Keratinocyte (primary cell): ENCODE measurements at regions not wholly inside any gene's neighbourhood (a gene's known extent, or its start where the extent isn't known, plus 50 kb on each side); places are given as distances from the start of the nearest gene placed in this dataset.
A peak's percentile ranks its signal among the peaks of the same experiment; 100 is the strongest.

Source experiments
- DNase-seq: peaks from one replicate; pipeline ENCODE4 v3.0.0-alpha.2; 2011; ENCODE audit warnings: low read depth, missing footprints, low spot score
- FAIRE-seq: peaks from 2 replicates; lab custom pipeline; 2011; peaks lifted over from hg19 to GRCh38; lab: Jason Lieb, UNC
- H2AFZ ChIP-seq: 2 replicates; pipeline ENCODE4 v1.6.0; 2012; ENCODE audit warnings: low read length, control low read depth, inconsistent platforms; ENCODE audit not compliant: control insufficient read depth
- H3K27ac ChIP-seq: 2 replicates; pipeline ENCODE4 v1.5.1; 2011; ENCODE audit warnings: low read length; ENCODE audit not compliant: control insufficient read depth, insufficient read depth
- H3K27me3 ChIP-seq: 3 replicates; pipeline ENCODE4 v1.6.0; 2011; ENCODE audit warnings: low read length; ENCODE audit not compliant: control insufficient read depth, insufficient read depth; ENCODE audit errors: extremely low read depth
- H3K36me3 ChIP-seq, 2 experiments: 2 replicates in 1 of 2; 3 replicates in 1 of 2; pipeline ENCODE4 v1.5.1; 2011; ENCODE audit warnings: low read length in 2 of 2, mild to moderate bottlenecking in 1 of 2; ENCODE audit not compliant: control insufficient read depth in 2 of 2, insufficient read depth in 2 of 2; ENCODE audit errors: extremely low read depth in 1 of 2
- H3K4me1 ChIP-seq: 3 replicates; pipeline ENCODE4 v1.5.1; 2011; ENCODE audit warnings: low read length; ENCODE audit not compliant: control insufficient read depth, insufficient read depth; ENCODE audit errors: extremely low read depth
- H3K4me2 ChIP-seq: 3 replicates; pipeline ENCODE4 v1.6.0; 2011; ENCODE audit warnings: low read depth, low read length; ENCODE audit not compliant: control insufficient read depth, insufficient read depth; ENCODE audit errors: extremely low read depth
- H3K4me3 ChIP-seq, 3 experiments: fragments of 200-600 bp in 1 of 3; sonication (generic) in 1 of 3; 2 replicates in 2 of 3; 3 replicates in 1 of 3; pipeline ENCODE4 v1.5.1; 2011 to 2016; ENCODE audit warnings: low read length in 3 of 3, mild to moderate bottlenecking in 3 of 3, control low read depth in 2 of 3, inconsistent platforms in 1 of 3, low read depth in 1 of 3, mixed read lengths in 1 of 3, mixed run types in 1 of 3, moderate library complexity in 1 of 3; ENCODE audit not compliant: control insufficient read depth in 2 of 3, insufficient read depth in 2 of 3; ENCODE audit errors: extremely low read depth in 1 of 3
- H3K79me2 ChIP-seq: 2 replicates; pipeline ENCODE4 v1.6.0; 2012; ENCODE audit warnings: low read length; ENCODE audit not compliant: control insufficient read depth, insufficient read depth
- H3K9ac ChIP-seq: 3 replicates; pipeline ENCODE4 v1.6.0; 2011; ENCODE audit warnings: low read length; ENCODE audit not compliant: control insufficient read depth, insufficient read depth; ENCODE audit errors: extremely low read depth
- H3K9me1 ChIP-seq: 3 replicates; pipeline ENCODE4 v1.6.0; 2011; ENCODE audit warnings: low read length; ENCODE audit not compliant: control insufficient read depth, insufficient read depth; ENCODE audit errors: extremely low read depth
- H3K9me3 ChIP-seq: 2 replicates; pipeline ENCODE4 v1.5.1; 2012; ENCODE audit warnings: low read depth, low read length; ENCODE audit not compliant: control insufficient read depth
- H4K20me1 ChIP-seq: 3 replicates; pipeline ENCODE4 v1.6.0; 2011; ENCODE audit warnings: low read length; ENCODE audit not compliant: control insufficient read depth, insufficient read depth; ENCODE audit errors: extremely low read depth
- EZH2 ChIP-seq: IDR thresholded peaks from one replicate; pipeline ENCODE4 v1.6.1; 2012; ENCODE audit warnings: inconsistent platforms, mild to moderate bottlenecking, low read length, moderate library complexity
- dilution Hi-C: fragments of 300-500 bp; cut with MboI; formaldehyde crosslinking; loops from one replicate; pipeline ENCODE4 v1.7.0; 2020; ENCODE audit warnings: low sequenced_read_pairs; ENCODE audit not compliant: extremely low pct_ligation_motif_present
- TF ChIP-seq, protein P1 (sequence below), 3 experiments: IDR thresholded peaks in 1 of 3; conservative IDR thresholded peaks in 1 of 3; optimal IDR thresholded peaks in 1 of 3; 2 replicates in 2 of 3; 3 replicates in 1 of 3; pipeline versions ENCODE3 to v1.5.1; 2011; ENCODE audit warnings: low read length in 3 of 3, mild to moderate bottlenecking in 3 of 3, moderate library complexity in 2 of 3, control low read depth in 1 of 3, inconsistent platforms in 1 of 3; ENCODE audit not compliant: insufficient read depth in 2 of 3; ENCODE audit errors: extremely low read depth in 1 of 3

DNA sequence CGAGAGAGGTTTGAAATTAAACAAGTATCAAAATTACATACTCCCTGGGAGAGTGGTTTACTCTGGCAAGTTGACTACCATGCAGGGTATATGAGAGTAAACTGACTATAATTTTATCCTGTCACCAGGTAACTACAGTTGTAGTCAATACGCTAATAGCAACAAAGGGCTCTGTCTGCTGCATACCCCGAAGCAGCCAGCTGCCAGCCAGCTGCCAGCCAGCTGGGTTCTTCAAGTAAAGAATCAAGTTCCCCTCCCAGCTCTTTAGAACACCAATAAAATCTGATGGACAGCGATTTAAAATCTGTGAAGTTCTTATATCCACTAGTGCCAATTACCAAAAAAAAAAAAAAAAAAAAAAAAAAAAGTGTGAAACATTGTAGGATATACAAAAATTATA lies 417.7 kb upstream of the CFAP20DC start:
- Histone ChIP-seq H3K36me3 (no peaks in the 10 kb centered on the region), H4K20me1 (no peaks in the 10 kb centered on the region), H3K4me1 (peaks cover 14% of the 10 kb centered on the region), H3K4me3 (no peak overlapping the region), H3K4me2 (no peak overlapping the region), H3K9me1 (no peaks in the 10 kb centered on the region), H2AFZ (no peak overlapping the region), H3K9ac (no peak overlapping the region), H3K27ac (no peak overlapping the region), H3K79me2 (no peaks in the 10 kb centered on the region), H3K9me3 (peaks cover 5% of the 10 kb centered on the region), H3K27me3 (no peaks in the 10 kb centered on the region)
- DNase-seq = no peak
- no peak for TF ChIP-seq EZH2
- TF ChIP-seq, protein P1, sequence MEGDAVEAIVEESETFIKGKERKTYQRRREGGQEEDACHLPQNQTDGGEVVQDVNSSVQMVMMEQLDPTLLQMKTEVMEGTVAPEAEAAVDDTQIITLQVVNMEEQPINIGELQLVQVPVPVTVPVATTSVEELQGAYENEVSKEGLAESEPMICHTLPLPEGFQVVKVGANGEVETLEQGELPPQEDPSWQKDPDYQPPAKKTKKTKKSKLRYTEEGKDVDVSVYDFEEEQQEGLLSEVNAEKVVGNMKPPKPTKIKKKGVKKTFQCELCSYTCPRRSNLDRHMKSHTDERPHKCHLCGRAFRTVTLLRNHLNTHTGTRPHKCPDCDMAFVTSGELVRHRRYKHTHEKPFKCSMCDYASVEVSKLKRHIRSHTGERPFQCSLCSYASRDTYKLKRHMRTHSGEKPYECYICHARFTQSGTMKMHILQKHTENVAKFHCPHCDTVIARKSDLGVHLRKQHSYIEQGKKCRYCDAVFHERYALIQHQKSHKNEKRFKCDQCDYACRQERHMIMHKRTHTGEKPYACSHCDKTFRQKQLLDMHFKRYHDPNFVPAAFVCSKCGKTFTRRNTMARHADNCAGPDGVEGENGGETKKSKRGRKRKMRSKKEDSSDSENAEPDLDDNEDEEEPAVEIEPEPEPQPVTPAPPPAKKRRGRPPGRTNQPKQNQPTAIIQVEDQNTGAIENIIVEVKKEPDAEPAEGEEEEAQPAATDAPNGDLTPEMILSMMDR (optimal IDR thresholded peaks at IDR 0.05 in 1 of 3, IDR thresholded peaks at IDR 0.05 in 1 of 3, conservative IDR thresholded peaks at IDR 0.05 in 1 of 3; ENCODE audit: extremely low read depth in 1 of 3, insufficient read depth in 2 of 3, low read length in 3 of 3) = no peak
- FAIRE-seq = no peak
- dilution Hi-C loops = no loop called here

DNA sequence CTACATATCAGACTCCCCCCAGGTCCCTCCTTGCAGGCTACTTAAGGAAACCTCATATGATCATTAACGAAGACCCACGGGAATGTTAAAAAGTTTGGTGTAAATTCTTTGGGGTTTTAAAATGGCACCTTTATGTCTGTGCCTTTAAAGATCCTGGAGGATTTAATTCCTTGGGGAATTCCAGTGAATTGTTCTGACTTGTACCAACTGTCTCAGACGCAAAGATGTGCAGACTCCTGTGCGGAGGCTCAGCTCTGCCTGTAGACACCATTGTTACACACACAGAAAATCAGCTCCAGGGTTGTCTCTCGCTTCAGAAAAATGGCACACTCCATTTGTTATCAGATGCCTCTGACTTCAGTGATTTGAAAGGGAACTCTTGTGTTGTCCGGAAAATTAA lies 414.4 kb upstream of the CFAP20DC start:
- Histone ChIP-seq H3K27me3 (no peaks in the 10 kb centered on the region), H3K9me3 (no peaks in the 10 kb centered on the region), H3K9me1 (no peaks in the 10 kb centered on the region), H3K4me2 (peak overlapping the region; percentile 85), H3K36me3 (no peaks in the 10 kb centered on the region), H2AFZ (peak overlapping the region; percentile 95), H4K20me1 (no peaks in the 10 kb centered on the region), H3K4me3 (peak overlapping the region in 1 of 3 experiments; percentile 36), H3K79me2 (no peaks in the 10 kb centered on the region), H3K9ac (no peak overlapping the region), H3K27ac (peak overlapping the region; percentile 57), H3K4me1 (peaks cover 14% of the 10 kb centered on the region)
- FAIRE-seq (peak; percentile 95), DNase-seq (no peak)
- TF ChIP-seq, protein P1 (optimal IDR thresholded peaks at IDR 0.05 in 1 of 3, IDR thresholded peaks at IDR 0.05 in 1 of 3, conservative IDR thresholded peaks at IDR 0.05 in 1 of 3; ENCODE audit: extremely low read depth in 1 of 3, insufficient read depth in 2 of 3, low read length in 3 of 3) = no peak
- no peak for TF ChIP-seq EZH2
- dilution Hi-C loops = no loop called here
